Activated T-cell treated with anti-CD3 and anti-CD28 coated beads for 4 hours (primary cell): ENCODE measurements at regions not wholly inside any gene's neighbourhood (a gene's known extent, or its start where the extent isn't known, plus 50 kb on each side); places are given as distances from the start of the nearest gene placed in this dataset.
"Not testable (repeated sequence)": the region's sequence is repeated elsewhere in the genome, so short reads cannot be mapped to it uniquely, and the experiment has no call there.

ENCODE experiments used
- DNase-seq: peaks from one replicate; pipeline ENCODE4 v3.0.0-alpha.2; 2020

- no peak for DNase-seq
Observed at GRCh38 chrX:63581906-63582305, 203.1 kb downstream of the ARHGEF9 start.

GRCh38 chrX:63581398-63581797 is 203.6 kb downstream of the ARHGEF9 start:
- no peak for DNase-seq

GRCh38 chrX:63576533-63576932 is 208.5 kb downstream of the ARHGEF9 start:
- DNase-seq: no peak

GRCh38 chrX:63575700-63576099 is 209.3 kb downstream of the ARHGEF9 start:
- not testable (repeated sequence) for DNase-seq

- no peak for DNase-seq
Observed at GRCh38 chrX:63566856-63567255, 215.7 kb upstream of the SPIN4 start.

- DNase-seq: no peak
Observed at GRCh38 chrX:63561425-63561824, 210.3 kb upstream of the SPIN4 start.

GRCh38 chrX:63560601-63561218 is 209.6 kb upstream of the SPIN4 start:
- peak; percentile 26 for DNase-seq

GRCh38 chrX:63551856-63552255 is 200.7 kb upstream of the SPIN4 start:
- DNase-seq: no peak

GRCh38 chrX:63530654-63531053 is 179.5 kb upstream of the SPIN4 start:
- no peak for DNase-seq

GRCh38 chrX:63529961-63530360 is 178.8 kb upstream of the SPIN4 start:
- no peak for DNase-seq

- DNase-seq: no peak
Observed at GRCh38 chrX:63526863-63527262, 175.7 kb upstream of the SPIN4 start.

- DNase-seq: no peak
Observed at GRCh38 chrX:63525491-63525890, 174.4 kb upstream of the SPIN4 start.

- DNase-seq: not testable (repeated sequence)
Observed at GRCh38 chrX:63519368-63519767, 168.2 kb upstream of the SPIN4 start.

GRCh38 chrX:63514569-63515080 is 163.5 kb upstream of the SPIN4 start:
- DNase-seq: no peak

GRCh38 chrX:63513825-63514568 is 162.9 kb upstream of the SPIN4 start:
- no peak for DNase-seq

GRCh38 chrX:63511361-63511760 is 160.2 kb upstream of the SPIN4 start:
- no peak for DNase-seq

GRCh38 chrX:63508668-63509067 is 157.5 kb upstream of the SPIN4 start:
- DNase-seq: no peak

GRCh38 chrX:63506320-63506719 is 155.2 kb upstream of the SPIN4 start:
- DNase-seq: no peak

GRCh38 chrX:63503541-63503940 is 152.4 kb upstream of the SPIN4 start:
- DNase-seq: no peak

GRCh38 chrX:63488546-63489373 is 137.6 kb upstream of the SPIN4 start:
- DNase-seq: no peak

- DNase-seq: no peak
Observed at GRCh38 chrX:63475200-63475599, 124.1 kb upstream of the SPIN4 start.

- DNase-seq: no peak
Observed at GRCh38 chrX:63471004-63471403, 119.9 kb upstream of the SPIN4 start.

GRCh38 chrX:63470506-63470905 is 119.4 kb upstream of the SPIN4 start:
- no peak for DNase-seq

- no peak for DNase-seq
Observed at GRCh38 chrX:63466690-63467089, 115.6 kb upstream of the SPIN4 start.
